ENCODE measurements at regions not wholly inside any gene's neighbourhood (a gene's known extent, or its start where the extent isn't known, plus 50 kb on each side); places are given as distances from the start of the nearest gene placed in this dataset.

DNA sequence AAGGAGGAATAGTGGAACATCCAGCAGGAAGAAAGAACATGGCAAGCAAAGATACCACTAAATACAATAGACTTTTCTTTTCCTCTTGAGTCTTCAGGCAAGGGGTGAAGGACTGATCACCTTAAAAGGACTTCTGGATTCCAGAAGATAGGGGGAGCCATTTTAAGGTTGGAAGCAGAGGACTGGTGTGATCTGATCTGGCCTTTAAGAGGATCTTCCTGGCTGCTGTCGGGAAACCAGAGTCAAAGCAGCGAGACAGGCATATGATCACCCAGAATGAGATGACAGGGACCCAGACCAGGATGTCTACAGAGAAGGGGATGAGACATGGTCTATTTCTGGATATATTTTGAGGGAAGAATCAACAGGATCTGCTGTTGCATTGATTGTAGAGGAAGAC is 558.0 kb downstream of the STK39 start:
- TF ChIP-seq, protein P1, sequence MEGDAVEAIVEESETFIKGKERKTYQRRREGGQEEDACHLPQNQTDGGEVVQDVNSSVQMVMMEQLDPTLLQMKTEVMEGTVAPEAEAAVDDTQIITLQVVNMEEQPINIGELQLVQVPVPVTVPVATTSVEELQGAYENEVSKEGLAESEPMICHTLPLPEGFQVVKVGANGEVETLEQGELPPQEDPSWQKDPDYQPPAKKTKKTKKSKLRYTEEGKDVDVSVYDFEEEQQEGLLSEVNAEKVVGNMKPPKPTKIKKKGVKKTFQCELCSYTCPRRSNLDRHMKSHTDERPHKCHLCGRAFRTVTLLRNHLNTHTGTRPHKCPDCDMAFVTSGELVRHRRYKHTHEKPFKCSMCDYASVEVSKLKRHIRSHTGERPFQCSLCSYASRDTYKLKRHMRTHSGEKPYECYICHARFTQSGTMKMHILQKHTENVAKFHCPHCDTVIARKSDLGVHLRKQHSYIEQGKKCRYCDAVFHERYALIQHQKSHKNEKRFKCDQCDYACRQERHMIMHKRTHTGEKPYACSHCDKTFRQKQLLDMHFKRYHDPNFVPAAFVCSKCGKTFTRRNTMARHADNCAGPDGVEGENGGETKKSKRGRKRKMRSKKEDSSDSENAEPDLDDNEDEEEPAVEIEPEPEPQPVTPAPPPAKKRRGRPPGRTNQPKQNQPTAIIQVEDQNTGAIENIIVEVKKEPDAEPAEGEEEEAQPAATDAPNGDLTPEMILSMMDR (IDR thresholded peaks at IDR 0.05; ENCODE audit: low read length), result peak; percentile 11; the same call in 1 of the 2 replicates
- no peak for TF ChIP-seq EZH2 (optimal IDR thresholded peaks at IDR 0.05; ENCODE audit: low read depth, low read length)
- no peak for TF ChIP-seq EZH2phosphoT487 (IDR thresholded peaks at IDR 0.05; ENCODE audit: low read length)

Data from MM.1S (cell line).